ENCODE measurements at regions not wholly inside any gene's neighbourhood (a gene's known extent, or its start where the extent isn't known, plus 50 kb on each side); places are given as distances from the start of the nearest gene placed in this dataset.
"Not testable (repeated sequence)": the region's sequence is repeated elsewhere in the genome, so short reads cannot be mapped to it uniquely, and the experiment has no call there.

DNA sequence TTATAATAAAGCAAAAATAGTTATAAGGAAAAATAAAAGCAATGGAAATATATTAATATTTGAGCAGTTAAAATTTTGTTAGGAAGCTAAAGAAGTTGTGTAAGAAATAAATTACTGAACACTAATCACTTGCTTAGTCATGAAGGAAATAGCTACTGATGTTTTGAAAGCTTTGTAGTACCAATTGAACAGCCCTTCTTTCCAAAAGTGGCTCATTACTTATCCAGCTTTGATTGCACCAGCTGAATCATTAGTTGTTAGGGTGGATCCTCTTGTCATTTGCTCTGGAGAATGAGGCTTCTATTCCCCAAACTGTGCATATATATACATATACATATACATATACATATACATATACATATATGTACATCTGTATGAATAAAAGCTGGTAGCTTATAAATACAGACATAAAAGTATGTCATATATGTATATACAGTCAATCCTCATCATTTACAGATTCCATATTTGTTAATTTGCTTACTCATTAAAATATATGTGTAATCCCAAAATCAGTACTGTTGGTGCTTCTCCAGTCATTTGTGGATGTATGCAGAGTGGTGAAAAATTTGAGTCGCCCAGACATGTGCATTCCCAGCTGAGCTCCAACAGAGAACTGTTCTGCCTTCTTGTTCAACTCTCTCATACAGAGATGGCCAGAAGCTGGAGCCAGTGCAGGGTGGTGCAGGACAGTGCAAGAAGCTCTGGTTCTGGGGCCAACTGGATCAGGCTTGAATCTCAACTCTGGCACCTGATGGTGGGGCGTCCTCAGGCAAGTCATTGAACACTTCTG lies 214.1 kb downstream of the RPAP3 start:
- in situ Hi-C loops (cut with MboI; ENCODE audit: low sequenced_read_pairs) = no loop called here

DNA sequence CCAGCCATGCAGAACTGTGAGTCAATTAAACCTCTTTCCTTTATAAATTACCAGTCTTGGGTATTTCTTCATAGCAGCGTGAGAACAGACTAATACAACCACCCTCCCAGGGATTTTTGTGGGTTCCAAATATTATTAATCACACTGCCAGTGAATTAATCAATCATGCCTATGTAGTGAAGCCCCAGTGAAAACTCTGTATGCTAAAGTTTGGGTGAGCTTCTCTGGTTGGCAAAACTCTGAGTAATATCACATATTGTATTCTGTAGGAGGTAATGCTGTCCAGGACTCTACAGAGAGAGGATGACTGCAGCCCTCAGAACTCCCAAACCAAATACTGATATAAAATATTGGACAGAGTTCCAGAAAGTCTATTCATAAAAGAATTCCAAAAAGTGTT lies 216.9 kb downstream of the RPAP3 start:
- in situ Hi-C loops (cut with MboI; ENCODE audit: low sequenced_read_pairs) = no loop called here

DNA sequence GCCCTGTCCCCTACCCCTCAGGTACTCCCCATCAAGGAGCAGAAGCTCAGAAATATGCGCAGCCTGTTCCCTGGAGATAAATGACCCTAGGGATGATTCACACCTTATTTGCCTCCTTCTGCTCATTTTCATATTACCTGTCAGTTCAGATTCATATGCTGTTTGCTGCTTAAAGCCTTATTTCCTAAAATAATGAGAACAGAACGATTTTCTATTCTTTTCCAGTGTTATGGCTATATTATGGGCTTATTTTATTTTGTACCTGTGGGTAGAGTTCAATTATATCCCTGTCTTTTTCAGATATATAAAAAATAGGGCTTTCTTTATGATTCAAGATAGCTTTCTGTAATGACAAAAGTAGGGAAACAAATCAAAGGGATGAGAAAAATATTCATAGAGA lies 224.8 kb downstream of the RPAP3 start:
- in situ Hi-C loops (cut with MboI; ENCODE audit: low sequenced_read_pairs) = no loop called here

DNA sequence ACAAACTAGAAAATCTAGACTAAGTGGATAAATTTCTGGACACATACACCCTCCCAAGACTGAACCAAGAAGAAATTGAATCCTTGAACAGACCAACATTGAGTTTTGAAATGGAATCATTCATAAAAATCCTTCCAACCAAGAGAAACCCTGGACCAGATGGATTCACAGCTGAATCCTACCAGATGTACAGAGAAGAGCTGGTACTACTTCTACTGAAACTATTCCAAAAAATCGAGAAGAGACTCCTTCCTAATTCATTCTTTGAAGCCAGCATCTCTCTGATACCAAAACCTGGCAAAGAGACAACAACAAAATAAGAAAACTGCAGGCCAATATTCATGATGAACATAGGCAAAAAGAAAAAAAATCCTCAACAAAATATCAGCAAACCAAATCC lies 227.4 kb downstream of the RPAP3 start:
- in situ Hi-C loops (cut with MboI; ENCODE audit: low sequenced_read_pairs) = no loop called here

DNA sequence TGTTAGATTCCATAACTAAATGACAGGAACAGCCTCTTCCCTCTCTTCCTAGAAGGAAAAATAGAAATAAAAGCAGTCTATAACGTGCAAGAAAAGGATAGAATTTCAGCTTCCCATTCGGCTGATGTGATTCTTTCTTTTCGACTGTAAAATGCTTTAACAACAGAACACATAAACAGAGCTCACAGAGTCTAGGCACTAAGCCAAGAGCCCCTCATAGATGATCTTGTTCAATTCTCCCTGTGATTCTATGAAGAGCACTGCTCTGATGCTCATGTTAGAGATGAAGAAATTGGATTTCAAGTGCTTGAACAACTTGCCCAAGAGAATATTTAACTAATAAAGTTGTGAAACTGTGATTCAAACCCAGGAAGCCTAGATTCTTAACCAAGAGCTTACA lies 232.7 kb downstream of the RPAP3 start:
- in situ Hi-C loops (cut with MboI; ENCODE audit: low sequenced_read_pairs) = no loop called here

DNA sequence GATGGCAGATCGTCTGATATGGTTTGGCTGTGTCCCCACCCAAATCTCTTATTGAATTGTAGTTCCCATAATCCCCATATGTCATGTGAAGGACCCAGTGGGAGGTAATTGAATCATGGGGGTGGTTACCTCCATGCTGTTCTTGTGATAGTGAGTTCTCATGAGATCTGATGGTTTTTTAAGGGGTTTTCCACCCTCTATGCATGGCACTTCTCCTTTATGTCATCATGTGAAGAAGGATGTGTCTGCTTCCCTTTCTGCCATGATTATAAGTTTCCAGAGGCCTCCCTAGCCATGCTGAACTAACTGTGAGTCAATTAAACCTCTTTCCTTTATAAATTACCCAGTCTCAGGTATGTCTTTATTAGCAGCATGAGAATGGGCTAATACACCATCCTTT lies 235.5 kb downstream of the RPAP3 start:
- in situ Hi-C loops (cut with MboI; ENCODE audit: low sequenced_read_pairs) = not testable (repeated sequence)

DNA sequence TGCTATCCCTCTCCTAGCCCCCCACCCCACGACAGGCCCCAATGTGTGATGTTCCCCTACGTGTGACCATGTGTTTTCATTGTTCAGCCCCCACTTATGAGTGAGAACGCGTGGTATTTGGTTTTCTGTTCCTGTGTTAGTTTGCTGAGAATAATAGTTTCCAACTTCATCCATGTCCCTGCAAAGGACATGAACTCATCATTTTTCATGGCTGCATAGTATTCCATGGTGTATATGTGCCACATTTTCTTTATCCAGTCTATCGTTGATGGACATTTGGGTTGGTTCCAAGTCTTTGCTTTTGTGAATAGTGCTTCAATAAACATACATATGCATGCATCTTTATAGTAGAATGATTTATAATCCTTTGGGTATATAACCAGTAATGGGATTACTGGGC lies 241.9 kb downstream of the RPAP3 start:
- in situ Hi-C loops (cut with MboI; ENCODE audit: low sequenced_read_pairs) = not testable (repeated sequence)

DNA sequence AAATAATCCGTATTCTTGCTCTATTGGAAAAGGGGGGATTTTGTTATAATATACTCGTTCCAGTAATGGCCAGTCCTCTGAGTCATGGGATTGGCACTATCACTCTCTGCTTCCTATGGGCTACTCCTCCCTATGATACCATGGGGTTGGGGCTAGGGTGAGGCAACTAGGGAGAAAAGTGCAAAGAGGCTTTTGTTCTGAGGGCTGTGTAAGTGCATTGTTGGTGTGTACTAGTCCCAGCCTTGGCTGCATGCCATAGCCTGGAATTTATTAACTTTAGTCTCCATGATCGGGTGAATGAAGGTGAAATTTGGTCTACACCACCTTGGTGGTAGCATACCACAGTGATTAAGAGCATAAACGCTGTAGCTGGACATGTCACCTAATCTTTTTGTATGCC lies 247.6 kb downstream of the RPAP3 start:
- in situ Hi-C loops (cut with MboI; ENCODE audit: low sequenced_read_pairs) = no loop called here

DNA sequence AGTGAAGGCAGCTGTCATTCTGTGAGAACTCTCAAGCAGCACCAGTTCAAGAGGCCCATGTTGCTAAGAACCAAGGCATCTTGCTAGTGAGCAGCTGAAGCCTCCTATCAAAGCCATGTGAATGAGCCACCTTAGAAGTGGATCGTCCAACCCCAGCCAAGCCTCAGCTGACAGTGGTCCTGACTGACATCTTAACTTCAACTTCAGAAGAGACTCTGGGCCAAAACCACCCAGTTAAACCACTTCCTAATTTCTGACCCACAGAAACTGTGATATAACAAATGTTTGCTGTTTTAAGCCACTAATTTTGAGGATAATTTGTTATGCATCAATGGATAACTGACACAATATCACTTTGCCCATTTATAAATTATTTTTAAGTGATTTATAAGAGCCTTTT lies 256.0 kb downstream of the RPAP3 start:
- in situ Hi-C loops (cut with MboI; ENCODE audit: low sequenced_read_pairs) = no loop called here

DNA sequence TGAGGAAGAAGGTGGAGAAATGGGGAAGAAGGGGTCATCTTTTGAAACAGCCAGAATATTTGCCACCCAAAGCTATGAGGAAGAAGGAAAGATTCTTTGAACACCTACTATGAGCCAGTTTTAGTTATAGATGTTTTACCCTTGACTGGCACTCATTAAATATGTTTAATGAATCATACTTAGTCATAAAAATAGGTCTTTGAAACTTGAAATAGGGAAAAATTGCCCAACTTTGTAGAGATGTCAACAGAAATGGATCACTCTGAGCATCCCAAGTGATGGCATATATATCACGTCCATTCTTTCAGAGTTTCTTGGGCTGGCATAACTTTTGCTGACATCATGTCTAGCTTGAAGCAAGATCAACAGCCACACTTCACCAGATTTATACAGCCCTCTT lies 263.5 kb downstream of the RPAP3 start:
- in situ Hi-C loops (cut with MboI; ENCODE audit: low sequenced_read_pairs) = no loop called here

DNA sequence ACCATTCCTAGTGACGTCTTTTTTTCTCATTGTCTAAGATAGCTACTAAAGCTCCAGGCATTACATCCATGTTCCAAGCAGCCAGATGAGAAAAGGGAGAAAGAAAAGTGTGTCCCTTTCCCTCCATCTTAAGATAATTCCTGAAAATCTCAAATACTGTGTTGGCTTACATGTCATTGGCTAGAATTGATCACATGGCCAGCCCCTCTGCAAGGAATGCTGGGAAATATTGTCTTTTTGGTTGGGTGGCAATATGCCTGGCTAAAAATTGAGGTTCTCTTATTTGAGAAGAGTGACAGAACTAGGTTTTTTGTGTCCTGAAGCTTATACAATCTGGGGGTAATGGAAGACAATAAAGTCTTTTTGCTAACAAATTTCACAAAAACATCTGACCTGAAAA lies 264.3 kb downstream of the RPAP3 start:
- in situ Hi-C loops (cut with MboI; ENCODE audit: low sequenced_read_pairs) = no loop called here

DNA sequence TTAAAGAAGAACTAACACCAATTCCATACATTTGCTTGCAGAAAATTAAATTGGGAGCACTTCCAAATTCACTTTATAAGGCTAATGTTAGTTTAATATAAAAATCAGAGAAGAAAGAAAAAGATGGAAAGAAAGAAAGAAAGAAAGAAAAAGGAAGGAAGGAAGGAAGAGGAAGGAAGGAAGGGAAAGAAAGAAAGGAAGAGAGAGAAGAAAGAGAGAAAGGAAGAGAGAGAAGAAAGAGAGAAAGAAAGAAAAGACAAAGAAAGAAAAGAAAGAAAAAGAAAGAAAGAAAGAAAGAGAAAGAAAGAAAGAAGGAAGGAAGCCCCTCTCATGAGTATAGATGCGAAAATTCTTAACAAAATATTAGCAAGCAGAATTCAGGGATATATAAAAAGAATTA lies 267.7 kb downstream of the RPAP3 start:
- in situ Hi-C loops (cut with MboI; ENCODE audit: low sequenced_read_pairs) = no loop called here

DNA sequence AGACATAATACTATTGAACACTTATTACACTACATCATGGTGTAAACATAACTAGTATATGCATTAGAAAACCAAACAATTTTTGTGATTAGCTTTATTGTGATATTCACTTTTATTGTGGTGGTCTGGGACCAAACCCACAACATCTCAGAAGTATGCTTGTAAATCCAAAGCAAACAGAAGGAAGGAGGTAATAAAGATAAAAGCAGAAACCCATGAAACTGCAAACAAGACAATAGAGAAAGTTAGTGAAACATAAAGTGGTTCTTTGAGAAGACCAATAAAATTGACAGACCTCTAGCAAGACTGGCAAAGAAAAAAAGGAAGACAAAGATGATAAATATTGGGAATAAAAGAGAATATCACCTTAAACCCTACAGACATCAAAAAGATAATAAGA lies 268.3 kb downstream of the RPAP3 start:
- in situ Hi-C loops (cut with MboI; ENCODE audit: low sequenced_read_pairs) = no loop called here

DNA sequence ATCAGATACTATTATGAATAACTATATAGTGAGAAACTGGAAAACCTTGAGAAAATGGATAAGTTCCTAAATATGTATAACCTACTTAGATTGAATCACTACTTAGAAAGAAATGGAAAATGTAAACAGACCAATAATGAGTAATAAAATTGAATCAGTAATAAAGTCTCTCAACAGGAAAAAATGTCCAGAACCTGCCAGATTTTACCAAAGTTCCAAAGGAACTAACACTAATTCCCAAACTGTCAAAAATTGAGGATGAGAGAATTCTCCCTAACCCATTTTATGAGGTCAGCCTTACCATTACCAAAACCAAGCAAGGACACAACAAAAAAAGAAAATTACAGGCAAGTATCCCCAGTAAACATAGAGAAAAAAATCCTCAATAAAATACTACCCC lies 272.0 kb downstream of the RPAP3 start:
- in situ Hi-C loops (cut with MboI; ENCODE audit: low sequenced_read_pairs) = no loop called here

DNA sequence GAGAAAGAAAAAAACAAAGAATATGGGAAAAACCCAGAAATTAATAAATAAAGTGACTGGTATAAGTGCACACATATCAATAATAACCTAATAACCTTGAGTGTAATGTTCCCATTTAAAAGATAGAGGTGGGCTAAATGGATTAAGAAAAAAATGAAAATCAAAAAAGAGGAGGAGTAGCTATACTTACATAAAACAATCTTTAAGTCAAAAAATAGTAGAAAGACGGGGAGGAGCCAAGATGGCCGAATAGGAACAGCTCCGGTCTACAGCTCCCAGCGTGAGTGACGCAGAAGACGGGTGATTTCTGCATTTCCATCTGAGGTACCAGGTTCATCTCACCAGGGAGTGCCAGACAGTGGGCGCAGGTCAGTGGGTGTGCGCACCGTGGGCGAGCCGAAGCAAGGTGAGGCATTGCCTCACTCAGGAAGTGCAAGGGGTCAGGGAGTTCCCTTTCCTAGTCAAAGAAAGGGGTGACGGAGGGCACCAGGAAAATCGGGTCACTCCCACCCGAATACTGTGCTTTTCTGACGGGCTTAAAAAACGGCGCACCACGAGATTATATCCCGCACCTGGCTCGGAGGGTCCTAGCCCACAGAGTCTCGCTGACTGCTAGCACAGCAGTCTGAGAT lies 279.0 kb downstream of the RPAP3 start:
- in situ Hi-C loops (cut with MboI; ENCODE audit: low sequenced_read_pairs) = not testable (repeated sequence)

DNA sequence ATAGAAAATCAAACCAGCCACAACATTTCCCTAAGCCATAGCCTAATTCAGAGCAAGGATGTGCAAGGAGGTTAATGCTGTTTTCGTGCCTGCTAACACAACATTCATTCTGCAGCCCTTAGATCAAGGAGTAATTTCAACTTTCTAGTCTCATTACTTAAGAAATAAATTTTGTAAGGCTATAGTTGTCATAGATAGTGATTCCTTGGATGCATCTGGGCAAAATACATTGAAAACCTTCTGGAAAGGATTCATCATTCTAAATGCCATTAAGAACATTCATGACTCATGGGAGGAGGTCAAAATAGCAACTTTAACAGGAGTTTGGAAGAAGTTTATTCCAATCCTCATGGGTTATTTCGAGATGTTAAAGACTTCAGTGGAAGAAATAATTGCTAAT lies 283.2 kb downstream of the RPAP3 start:
- in situ Hi-C loops (cut with MboI; ENCODE audit: low sequenced_read_pairs) = no loop called here

DNA sequence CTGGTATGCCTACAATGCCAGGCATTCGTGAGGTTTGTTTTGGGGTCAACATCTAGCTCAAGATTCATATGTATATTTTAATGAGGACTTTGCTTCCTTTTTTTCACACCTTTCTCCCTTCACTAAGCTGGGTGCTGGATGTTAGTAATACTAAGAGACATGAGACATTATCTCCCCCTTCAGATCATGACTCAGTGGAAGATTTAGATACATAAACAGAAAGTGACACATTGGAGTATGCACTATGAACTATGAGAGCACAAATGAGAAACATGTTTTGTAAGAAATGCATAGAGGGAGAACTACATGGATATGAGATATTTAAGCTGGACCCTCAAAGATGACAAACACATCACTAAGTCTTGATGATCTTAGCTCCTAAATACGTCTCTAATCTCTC lies 286.3 kb downstream of the RPAP3 start:
- in situ Hi-C loops (cut with MboI; ENCODE audit: low sequenced_read_pairs) = no loop called here

DNA sequence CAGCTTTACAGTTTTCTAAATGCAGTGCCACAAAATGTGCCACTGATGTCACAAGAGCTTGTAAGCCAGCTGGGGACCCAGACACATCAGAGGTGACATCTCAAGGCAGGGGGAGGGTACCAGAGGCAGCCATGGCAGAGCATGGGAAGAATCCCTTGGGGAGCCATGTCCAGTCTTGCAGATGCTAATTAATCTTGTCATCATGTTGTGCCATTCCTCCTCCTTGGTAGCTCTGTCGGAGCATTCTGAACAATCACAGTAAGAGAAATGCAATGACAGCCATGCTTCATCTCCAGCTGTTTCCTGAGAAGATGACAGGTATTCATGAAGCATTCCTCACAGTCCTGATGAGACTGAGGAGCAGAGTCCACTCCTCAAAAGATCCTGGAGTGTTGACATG lies 287.9 kb downstream of the RPAP3 start:
- in situ Hi-C loops (cut with MboI; ENCODE audit: low sequenced_read_pairs) = no loop called here

DNA sequence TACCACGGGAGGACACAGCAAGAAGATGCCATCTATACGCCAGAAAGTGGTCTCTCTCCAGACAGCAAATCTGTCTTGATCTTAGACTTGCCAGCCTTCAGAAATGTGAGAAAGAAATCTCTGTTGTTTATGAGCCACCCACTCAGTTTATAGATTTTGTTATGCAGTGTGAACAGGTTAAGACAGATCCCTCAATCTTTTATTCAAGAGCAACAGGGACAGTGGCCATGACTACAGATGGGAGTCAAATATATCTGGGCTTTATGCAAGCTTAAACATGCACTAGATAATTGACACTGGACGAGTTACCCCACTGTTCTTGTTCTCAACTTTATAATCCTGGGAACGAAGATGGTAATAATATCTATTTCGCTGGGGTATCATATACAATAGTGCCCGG lies 288.7 kb downstream of the RPAP3 start:
- in situ Hi-C loops (cut with MboI; ENCODE audit: low sequenced_read_pairs) = no loop called here

DNA sequence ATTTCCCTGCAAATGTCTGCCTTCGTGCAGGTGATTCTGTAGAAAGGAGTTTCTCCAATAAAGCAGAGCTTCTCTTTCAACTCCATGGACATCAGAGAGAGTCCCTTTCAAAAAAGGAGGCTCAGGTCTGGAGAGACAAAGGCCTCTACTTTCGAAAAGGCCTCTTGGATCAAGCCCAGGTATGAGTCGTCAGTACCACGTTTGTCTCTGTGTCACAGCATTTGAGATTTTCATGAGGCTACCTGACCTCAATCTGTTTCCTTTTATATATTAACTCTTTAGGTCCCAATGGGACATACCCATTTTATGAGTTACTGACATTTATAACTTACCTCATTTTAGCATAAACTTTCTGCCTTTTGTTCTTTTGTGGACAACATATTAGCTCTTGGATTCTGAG lies 290.8 kb downstream of the RPAP3 start:
- in situ Hi-C loops (cut with MboI; ENCODE audit: low sequenced_read_pairs) = no loop called here

DNA sequence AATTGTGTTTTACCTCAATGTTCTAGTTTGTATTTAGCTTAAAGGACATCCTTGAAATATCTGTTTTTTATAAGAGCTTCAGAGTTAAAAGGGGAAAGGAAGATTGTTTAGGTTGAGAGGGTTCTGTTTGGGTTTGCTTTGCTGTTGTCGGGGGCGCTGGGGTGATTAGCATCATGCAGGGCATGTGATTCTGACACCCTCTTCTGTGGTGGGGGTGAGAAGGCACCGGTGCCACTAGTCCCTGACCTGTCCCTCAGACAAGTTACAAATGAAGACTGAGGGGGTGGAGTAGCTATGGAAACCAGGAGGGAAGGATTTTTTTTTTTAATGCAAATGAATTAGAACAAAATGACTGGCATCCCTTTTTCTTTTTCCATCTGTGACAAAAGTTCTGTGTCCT lies 291.3 kb downstream of the RPAP3 start:
- in situ Hi-C loops (cut with MboI; ENCODE audit: low sequenced_read_pairs) = no loop called here

DNA sequence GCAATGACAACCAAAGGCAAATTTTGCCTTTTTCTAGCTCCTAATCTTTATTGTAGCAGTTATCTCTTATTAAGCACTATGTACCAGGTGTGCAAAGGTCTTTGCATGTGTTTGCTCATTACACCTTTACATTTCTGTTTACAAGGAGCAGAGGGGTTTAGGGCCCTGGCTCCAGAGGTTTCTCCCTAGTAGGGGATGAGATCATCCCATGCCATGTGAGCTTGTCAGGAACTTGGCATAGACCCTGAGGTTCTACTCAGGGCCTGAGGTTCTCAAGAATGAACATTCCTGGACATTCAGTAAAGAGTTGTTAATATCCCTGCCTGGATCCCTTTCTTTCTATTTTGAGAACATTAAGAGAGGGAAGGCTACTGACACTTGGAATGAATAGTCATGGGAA lies 292.0 kb downstream of the RPAP3 start:
- in situ Hi-C loops (cut with MboI; ENCODE audit: low sequenced_read_pairs) = no loop called here
